Stomach (tissue), 8 donors: ENCODE measurements at regions not wholly inside any gene's neighbourhood (a gene's known extent, or its start where the extent isn't known, plus 50 kb on each side); places are given as distances from the start of the nearest gene placed in this dataset.

Experiments
- DNase-seq, 2 donors: peaks; one replicate each; pipeline versions ENCODE4 v3.0.0 to v3.0.0-alpha.2; 2013 to 2019
- H3K27ac ChIP-seq, 5 donors: fragments of 200-600 bp in 4 of 5; sonication (generic) in 4 of 5; one replicate each; pipeline ENCODE4 v1.5.1; 2013 to 2019; ENCODE audit warnings: mild to moderate bottlenecking in 1 of 5, moderate library complexity in 1 of 5
- H3K27me3 ChIP-seq, 3 donors: fragments of 200-600 bp; sonication (generic); one replicate each; pipeline ENCODE4 v1.5.1; 2017 to 2019; ENCODE audit warnings: mixed run types in 1 of 3
- H3K36me3 ChIP-seq, 4 donors: fragments of 200-600 bp; sonication (generic); 1 replicate in 3 of 4; 2 replicates in 1 of 4; pipeline ENCODE4 v1.5.1; 2016 to 2019
- H3K4me1 ChIP-seq, 4 donors: fragments of 200-600 bp; sonication (generic); one replicate each; pipeline ENCODE4 v1.5.1; 2016 to 2019
- H3K4me3 ChIP-seq, 4 donors: fragments of 200-600 bp; sonication (generic) in 3 of 4; one replicate each; pipeline ENCODE4 v1.5.1; 2016 to 2019; ENCODE audit warnings: mild to moderate bottlenecking in 1 of 4
- H3K9me3 ChIP-seq, 4 donors: fragments of 200-600 bp; sonication (generic); one replicate each; pipeline ENCODE4 v1.5.1; 2016 to 2019
- CTCF ChIP-seq, 7 experiments: fragments of 450-650 bp in 4 of 7; fragments of 200-600 bp in 3 of 7; sonication (generic) in 3 of 7; IDR thresholded peaks; one replicate each; pipeline ENCODE4 v1.5.1; 2016 to 2019; ENCODE audit warnings: antibody characterized with exemption in 7 of 7, control low read depth in 2 of 7, mild to moderate bottlenecking in 1 of 7
- EP300 ChIP-seq: sonication (generic); formaldehyde crosslinking; IDR thresholded peaks from one replicate; pipeline ENCODE4 v1.6.1; 2017; ENCODE audit warnings: antibody characterized with exemption
- POLR2A ChIP-seq, 4 donors: fragments of 450-650 bp; IDR thresholded peaks; one replicate each; pipeline ENCODE4 v1.6.1; 2016; ENCODE audit warnings: antibody characterized with exemption in 4 of 4, control low read depth in 2 of 4, mild to moderate bottlenecking in 1 of 4, moderate library complexity in 1 of 4
- POLR2AphosphoS5 ChIP-seq, 3 donors: sonication (generic); formaldehyde crosslinking; IDR thresholded peaks; one replicate each; pipeline ENCODE4 v1.6.1; 2016; ENCODE audit warnings: antibody characterized with exemption in 3 of 3
- WGBS, 5 donors: extraction: QIAGEN DNeasy Blood & Tissue Kit in 3 of 5; methylation state at CpG; one replicate each; pipeline versions ENCODE4 v1.1.5 to v1.1.7; 2013 to 2018; 5-methylcytosine and 5-hydroxymethylcytosine counted together
- intact Hi-C: fragments of 100-400 bp; cut with DNase I; formaldehyde crosslinking; loops from one replicate; pipeline ENCODE4 v1.15.1; 2023; ENCODE audit warnings: low total_unique reads
- donor health status: healthy with polysubstance abuse.
- donor health status: Bipolar disorder and iron deficiency.
- donor health status: healthy.

GRCh38 chr11:116510886-116511650, 261.7 kb downstream of the BUD13 start:
- Histone ChIP-seq H3K4me1 (no peaks in the 10 kb centered on the region), H3K9me3 (no peaks in the 10 kb centered on the region), H3K27ac (no peak overlapping the region), H3K27me3 (peaks cover 0 to 80% (median 16%) of the 10 kb centered on the region in 3 donors), H3K4me3 (no peak overlapping the region), H3K36me3 (no peaks in the 10 kb centered on the region)
- TF ChIP-seq POLR2AphosphoS5 (IDR thresholded peaks at IDR 0.05), result no peak
- TF ChIP-seq CTCF (IDR thresholded peaks at IDR 0.05), result no peak
- TF ChIP-seq EP300, result no peak
- no peak for TF ChIP-seq POLR2A (IDR thresholded peaks at IDR 0.05)
- no peak for DNase-seq
- intact Hi-C loops, result no loop called here
- WGBS, 5 donors, result 50 to 60% (median 54%) methylated on average over 10 of the region's 10 CpGs

GRCh38 chr11:116510166-116510565, 262.6 kb downstream of the BUD13 start:
- Histone ChIP-seq H3K4me1 (no peaks in the 10 kb centered on the region), H3K27ac (no peak overlapping the region), H3K36me3 (no peaks in the 10 kb centered on the region), H3K27me3 (peaks cover 0 to 83% (median 21%) of the 10 kb centered on the region in 3 donors), H3K9me3 (no peaks in the 10 kb centered on the region), H3K4me3 (no peak overlapping the region)
- TF ChIP-seq POLR2A (IDR thresholded peaks at IDR 0.05) (no peak), POLR2AphosphoS5 (IDR thresholded peaks at IDR 0.05) (no peak), CTCF (IDR thresholded peaks at IDR 0.05) (no peak), EP300 (no peak)
- intact Hi-C loops, result no loop called here
- WGBS, 5 donors, result 66 to 85% (median 80%) methylated on average over 4 of the region's 4 CpGs
- DNase-seq, result no peak

- TF ChIP-seq CTCF (IDR thresholded peaks at IDR 0.05) (no peak), EP300 (no peak), POLR2A (IDR thresholded peaks at IDR 0.05) (no peak), POLR2AphosphoS5 (IDR thresholded peaks at IDR 0.05) (no peak)
- DNase-seq, result no peak
- Histone ChIP-seq H3K9me3 (no peaks in the 10 kb centered on the region), H3K36me3 (no peaks in the 10 kb centered on the region), H3K4me1 (no peaks in the 10 kb centered on the region), H3K4me3 (no peak overlapping the region), H3K27ac (no peak overlapping the region), H3K27me3 (peaks cover 0 to 89% (median 27%) of the 10 kb centered on the region in 3 donors)
- intact Hi-C loops, result no loop called here
- 37 to 54% (median 51%) methylated on average over 3 of the region's 3 CpGs for WGBS, 5 donors
These were observed 263.2 kb downstream of the BUD13 start for GRCh38 chr11:116509551-116509950.

- Histone ChIP-seq H3K27me3 (peaks cover 0 to 94% (median 33%) of the 10 kb centered on the region in 3 donors), H3K27ac (no peak overlapping the region), H3K9me3 (no peaks in the 10 kb centered on the region), H3K4me1 (no peaks in the 10 kb centered on the region), H3K36me3 (no peaks in the 10 kb centered on the region), H3K4me3 (no peak overlapping the region)
- intact Hi-C loops, result no loop called here
- 58 to 68% (median 61%) methylated on average over 8 of the region's 8 CpGs for WGBS, 5 donors
- no peak for TF ChIP-seq CTCF (IDR thresholded peaks at IDR 0.05)
- no peak for TF ChIP-seq POLR2A (IDR thresholded peaks at IDR 0.05)
- TF ChIP-seq POLR2AphosphoS5 (IDR thresholded peaks at IDR 0.05), result no peak
- no peak for TF ChIP-seq EP300
- DNase-seq, result no peak
These were observed 264.7 kb downstream of the BUD13 start for GRCh38 chr11:116507849-116508695.
